ENCODE measurements at regions not wholly inside any gene's neighbourhood (a gene's known extent, or its start where the extent isn't known, plus 50 kb on each side); places are given as distances from the start of the nearest gene placed in this dataset.

DNA sequence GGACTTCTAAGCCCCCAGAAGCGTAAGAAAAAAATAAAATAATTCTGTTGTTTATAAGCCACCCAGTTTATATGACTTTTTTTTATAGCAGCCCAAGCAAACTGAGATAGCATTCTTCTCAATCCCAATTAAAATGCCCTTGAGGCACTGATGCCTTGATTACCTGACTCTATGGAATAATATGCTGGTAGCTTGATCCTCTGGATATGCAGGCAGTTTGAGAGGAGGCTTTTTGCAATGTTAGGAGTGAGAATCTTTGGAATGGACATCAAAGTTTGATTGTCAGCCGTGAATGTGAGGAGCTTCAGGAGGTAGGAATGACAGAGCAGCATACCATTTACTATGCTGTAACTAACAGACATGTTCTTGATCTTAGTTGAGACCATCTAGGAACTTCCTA is 275.6 kb downstream of the AASDHPPT start:
- TF ChIP-seq POLR2A (IDR thresholded peaks at IDR 0.05) (no peak), CTCF (IDR thresholded peaks at IDR 0.05) (no peak), POLR2AphosphoS5 (IDR thresholded peaks at IDR 0.05; ENCODE audit: insufficient read depth in 1 of 2, low read depth in 1 of 2) (no peak)

All from vagina (tissue), 2 donors.